GM21529 (cell line): ENCODE measurements at regions not wholly inside any gene's neighbourhood (a gene's known extent, or its start where the extent isn't known, plus 50 kb on each side); places are given as distances from the start of the nearest gene placed in this dataset.
A peak's percentile ranks its signal among the peaks of the same experiment; 100 is the strongest.
"Not testable (repeated sequence)": the region's sequence is repeated elsewhere in the genome, so short reads cannot be mapped to it uniquely, and the experiment has no call there.

Experiments used
- ATAC-seq: cut with Tn5 transposase; IDR thresholded peaks from one replicate; pipeline ENCODE4 v1.9.1; 2021; ENCODE audit not compliant: unreplicated experiment

GRCh38 chr4:85102606-85103005, 136.1 kb upstream of the WDFY3 start:
- ATAC-seq: no peak

GRCh38 chr4:85106166-85106565, 139.7 kb upstream of the WDFY3 start:
- ATAC-seq: no peak

GRCh38 chr4:85106805-85107336, 140.4 kb upstream of the WDFY3 start:
- ATAC-seq: no peak

GRCh38 chr4:85107553-85107952, 141.1 kb upstream of the WDFY3 start:
- ATAC-seq: no peak

- no peak for ATAC-seq
Observed at GRCh38 chr4:85113706-85114105, 147.2 kb upstream of the WDFY3 start.

GRCh38 chr4:85114526-85114925, 148.0 kb upstream of the WDFY3 start:
- no peak for ATAC-seq

GRCh38 chr4:85116008-85116407, 149.5 kb upstream of the WDFY3 start:
- no peak for ATAC-seq

- no peak for ATAC-seq
Observed at GRCh38 chr4:85125688-85126087, 159.2 kb upstream of the WDFY3 start.

- no peak for ATAC-seq
Observed at GRCh38 chr4:85126991-85127591, 160.6 kb upstream of the WDFY3 start.

- peak; percentile 92 for ATAC-seq
Observed at GRCh38 chr4:85127653-85128052, 161.2 kb upstream of the WDFY3 start.

GRCh38 chr4:85128246-85129204, 162.0 kb upstream of the WDFY3 start:
- no peak for ATAC-seq

GRCh38 chr4:85129354-85130125, 163.1 kb upstream of the WDFY3 start:
- not testable (repeated sequence) for ATAC-seq

GRCh38 chr4:85132117-85132516, 165.6 kb upstream of the WDFY3 start:
- no peak for ATAC-seq

- no peak for ATAC-seq
Observed at GRCh38 chr4:85132570-85132969, 166.1 kb upstream of the WDFY3 start.

- not testable (repeated sequence) for ATAC-seq
Observed at GRCh38 chr4:85139749-85140148, 173.3 kb upstream of the WDFY3 start.

- no peak for ATAC-seq
Observed at GRCh38 chr4:85142451-85142850, 176.0 kb upstream of the WDFY3 start.

GRCh38 chr4:85147481-85148076, 181.1 kb upstream of the WDFY3 start:
- ATAC-seq: peak; percentile 94

- ATAC-seq: no peak
Observed at GRCh38 chr4:85149676-85150075, 183.2 kb upstream of the WDFY3 start.

GRCh38 chr4:85151371-85151770, 184.9 kb upstream of the WDFY3 start:
- ATAC-seq: no peak

GRCh38 chr4:85151786-85152185, 185.3 kb upstream of the WDFY3 start:
- no peak for ATAC-seq

GRCh38 chr4:85152480-85152879, 186.0 kb upstream of the WDFY3 start:
- no peak for ATAC-seq
